DND-41 (cell line): ENCODE measurements at regions not wholly inside any gene's neighbourhood (a gene's known extent, or its start where the extent isn't known, plus 50 kb on each side); places are given as distances from the start of the nearest gene placed in this dataset.

Experiments used
- ATAC-seq: fragments of 200-7000 bp; cut with Tn5 transposase; 3 replicates; pipeline ENCODE4 v1.9.1; 2021; ENCODE audit warnings: low read depth; ENCODE audit not compliant: insufficient read depth
- DNase-seq: peaks from one replicate; pipeline ENCODE4 v3.0.0-alpha.2; 2020
- H2AFZ ChIP-seq: 2 replicates; pipeline ENCODE4 v1.6.0; 2012; ENCODE audit warnings: low read depth, low read length
- H3K27ac ChIP-seq: 2 replicates; pipeline ENCODE4 v1.5.1; 2012; ENCODE audit warnings: low read length, inconsistent platforms
- H3K27me3 ChIP-seq: fragments of 200-600 bp; sonication (generic); 2 replicates; pipeline ENCODE4 v1.6.0; 2012; ENCODE audit warnings: low read length, mild to moderate bottlenecking, inconsistent platforms; ENCODE audit not compliant: insufficient read depth, poor library complexity
- H3K36me3 ChIP-seq: 2 replicates; pipeline ENCODE4 v1.5.1; 2012; ENCODE audit warnings: low read length, inconsistent platforms; ENCODE audit not compliant: insufficient read depth
- H3K4me1 ChIP-seq: 2 replicates; pipeline ENCODE4 v1.5.1; 2012; ENCODE audit warnings: mild to moderate bottlenecking, low read length; ENCODE audit not compliant: insufficient read depth
- H3K4me2 ChIP-seq: 2 replicates; pipeline ENCODE4 v1.6.0; 2012; ENCODE audit warnings: mild to moderate bottlenecking, moderate library complexity, low read length, inconsistent platforms; ENCODE audit not compliant: insufficient read depth
- H3K4me3 ChIP-seq, 2 experiments: fragments of 200-600 bp in 1 of 2; shearing (Covaris generic) in 1 of 2; 2 replicates each; pipeline ENCODE4 v1.5.1; 2012 to 2016; ENCODE audit warnings: inconsistent platforms in 2 of 2, low read length in 2 of 2, mild to moderate bottlenecking in 2 of 2, low read depth in 1 of 2, moderate library complexity in 1 of 2
- H3K79me2 ChIP-seq: 2 replicates; pipeline ENCODE4 v1.6.0; 2012; ENCODE audit warnings: low read length, inconsistent platforms; ENCODE audit not compliant: insufficient read depth
- H3K9ac ChIP-seq: 2 replicates; pipeline ENCODE4 v1.6.0; 2012; ENCODE audit warnings: low read depth, mild to moderate bottlenecking, inconsistent platforms, low read length, moderate library complexity
- H3K9me3 ChIP-seq: 2 replicates; pipeline ENCODE4 v1.5.1; 2012; ENCODE audit warnings: low read length, moderate library complexity, mild to moderate bottlenecking, inconsistent platforms; ENCODE audit not compliant: insufficient read depth, severe bottlenecking
- H4K20me1 ChIP-seq: 2 replicates; pipeline ENCODE4 v1.6.0; 2012; ENCODE audit warnings: low read length; ENCODE audit not compliant: insufficient read depth
- CTCF ChIP-seq: IDR thresholded peaks from 2 replicates; pipeline ENCODE4 v1.5.1; 2012; ENCODE audit warnings: borderline replicate concordance, low read length, moderate library complexity, mild to moderate bottlenecking; ENCODE audit not compliant: poor library complexity, severe bottlenecking; ENCODE audit errors: extremely low read depth
- EZH2 ChIP-seq: IDR thresholded peaks from 3 replicates; pipeline ENCODE4 v1.6.1; 2012; ENCODE audit warnings: borderline replicate concordance, low read depth, mild to moderate bottlenecking, moderate library complexity, low read length, inconsistent platforms; ENCODE audit not compliant: severe bottlenecking

GRCh38 chr18:73758446-73758845 lies 389.2 kb downstream of the FBXO15 start:
- ATAC-seq = no peak
- H2AFZ ChIP-seq = no peak overlapping the region
- H3K4me3 ChIP-seq = no peak overlapping the region
- H3K27me3 ChIP-seq = no peaks in the 10 kb centered on the region
- DNase-seq = no peak
- H3K36me3 ChIP-seq = no peaks in the 10 kb centered on the region
- H3K27ac ChIP-seq = no peak overlapping the region
- TF ChIP-seq EZH2 = no peak
- no peak for TF ChIP-seq CTCF
- peaks cover 25% of the 10 kb centered on the region for H3K4me1 ChIP-seq
- H3K79me2 ChIP-seq = no peaks in the 10 kb centered on the region
- no peaks in the 10 kb centered on the region for H4K20me1 ChIP-seq
- no peak overlapping the region for H3K9ac ChIP-seq
- no peak overlapping the region for H3K4me2 ChIP-seq
- no peaks in the 10 kb centered on the region for H3K9me3 ChIP-seq

- H4K20me1 ChIP-seq = no peaks in the 10 kb centered on the region
- no peak for TF ChIP-seq EZH2
- no peak for TF ChIP-seq CTCF
- H3K79me2 ChIP-seq = no peaks in the 10 kb centered on the region
- H3K9me3 ChIP-seq = no peaks in the 10 kb centered on the region
- H2AFZ ChIP-seq = 0 out of 2 replicates have a peak overlapping the region, but pooled peaks have one; percentile 20
- peaks cover 25% of the 10 kb centered on the region for H3K4me1 ChIP-seq
- H3K4me3 ChIP-seq = no peak overlapping the region
- DNase-seq (no peak), ATAC-seq (no peak)
- H3K27ac ChIP-seq = no peak overlapping the region
- H3K9ac ChIP-seq = no peak overlapping the region
- no peaks in the 10 kb centered on the region for H3K27me3 ChIP-seq
- no peak overlapping the region for H3K4me2 ChIP-seq
- H3K36me3 ChIP-seq = no peaks in the 10 kb centered on the region
Observed at GRCh38 chr18:73756256-73757091, 391.2 kb downstream of the FBXO15 start.

GRCh38 chr18:73752965-73753364 lies 394.7 kb downstream of the FBXO15 start:
- DNase-seq = no peak
- no peak for ATAC-seq

More at GRCh38 chr18:73752965-73753364, 394.7 kb downstream of the FBXO15 start:
- no peaks in the 10 kb centered on the region for H3K9me3 ChIP-seq
- no peak overlapping the region for H2AFZ ChIP-seq
- no peaks in the 10 kb centered on the region for H3K36me3 ChIP-seq
- no peaks in the 10 kb centered on the region for H3K27me3 ChIP-seq
- H3K9ac ChIP-seq = no peak overlapping the region
- no peaks in the 10 kb centered on the region for H4K20me1 ChIP-seq
- H3K79me2 ChIP-seq = no peaks in the 10 kb centered on the region
- H3K27ac ChIP-seq = no peak overlapping the region
- TF ChIP-seq CTCF (no peak), EZH2 (no peak)
- no peak overlapping the region for H3K4me2 ChIP-seq
- no peaks in the 10 kb centered on the region for H3K4me1 ChIP-seq
- H3K4me3 ChIP-seq = no peak overlapping the region
